ENCODE measurements at regions not wholly inside any gene's neighbourhood (a gene's known extent, or its start where the extent isn't known, plus 50 kb on each side); places are given as distances from the start of the nearest gene placed in this dataset.

DNA sequence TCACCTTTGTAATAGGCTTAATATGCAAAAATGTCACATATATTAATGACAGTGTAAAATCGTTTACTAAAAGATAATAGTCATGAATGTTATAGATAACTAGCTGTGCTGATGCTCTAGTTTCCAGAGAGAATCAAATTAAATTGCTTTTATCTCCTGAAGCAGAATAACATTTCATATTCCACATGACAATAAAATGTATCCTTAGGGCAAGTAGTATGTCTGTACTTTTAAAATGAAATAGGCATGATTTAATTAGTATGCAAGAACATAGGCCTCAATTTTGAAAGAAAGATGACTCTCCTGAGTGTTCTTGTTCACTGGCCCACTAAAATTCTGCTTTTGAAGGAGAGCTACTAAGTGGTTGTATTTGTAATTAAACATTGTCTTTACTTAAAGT, 1027.0 kb downstream of the ARAP2 start:
- TF ChIP-seq PATZ1 (CRISPR knock-in tag; IDR thresholded peaks at IDR 0.05; ENCODE audit: borderline replicate concordance) (no peak), CSRNP3 (CRISPR knock-in tag; IDR thresholded peaks at IDR 0.05) (no peak), ESRRG (CRISPR knock-in tag; IDR thresholded peaks at IDR 0.05) (no peak), TOX (CRISPR knock-in tag; IDR thresholded peaks at IDR 0.05; ENCODE audit: borderline replicate concordance) (no peak), ZFP3 (CRISPR knock-in tag; IDR thresholded peaks at IDR 0.05) (no peak), CSDC2 (CRISPR knock-in tag; IDR thresholded peaks at IDR 0.05) (no peak), ZC3H10 (CRISPR knock-in tag; IDR thresholded peaks at IDR 0.05) (no peak), ZFP30 (CRISPR knock-in tag; IDR thresholded peaks at IDR 0.05) (no peak), BACH2 (CRISPR knock-in tag; IDR thresholded peaks at IDR 0.05; ENCODE audit: borderline replicate concordance) (no peak)
- TF ChIP-seq, protein P1, sequence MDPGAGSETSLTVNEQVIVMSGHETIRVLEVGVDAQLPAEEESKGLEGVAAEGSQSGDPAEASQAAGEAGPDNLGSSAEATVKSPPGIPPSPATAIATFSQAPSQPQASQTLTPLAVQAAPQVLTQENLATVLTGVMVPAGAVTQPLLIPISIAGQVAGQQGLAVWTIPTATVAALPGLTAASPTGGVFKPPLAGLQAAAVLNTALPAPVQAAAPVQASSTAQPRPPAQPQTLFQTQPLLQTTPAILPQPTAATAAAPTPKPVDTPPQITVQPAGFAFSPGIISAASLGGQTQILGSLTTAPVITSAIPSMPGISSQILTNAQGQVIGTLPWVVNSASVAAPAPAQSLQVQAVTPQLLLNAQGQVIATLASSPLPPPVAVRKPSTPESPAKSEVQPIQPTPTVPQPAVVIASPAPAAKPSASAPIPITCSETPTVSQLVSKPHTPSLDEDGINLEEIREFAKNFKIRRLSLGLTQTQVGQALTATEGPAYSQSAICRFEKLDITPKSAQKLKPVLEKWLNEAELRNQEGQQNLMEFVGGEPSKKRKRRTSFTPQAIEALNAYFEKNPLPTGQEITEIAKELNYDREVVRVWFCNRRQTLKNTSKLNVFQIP (CRISPR knock-in tag; IDR thresholded peaks at IDR 0.05; ENCODE audit: borderline replicate concordance, low read depth): no peak
- TF ChIP-seq, protein P2, sequence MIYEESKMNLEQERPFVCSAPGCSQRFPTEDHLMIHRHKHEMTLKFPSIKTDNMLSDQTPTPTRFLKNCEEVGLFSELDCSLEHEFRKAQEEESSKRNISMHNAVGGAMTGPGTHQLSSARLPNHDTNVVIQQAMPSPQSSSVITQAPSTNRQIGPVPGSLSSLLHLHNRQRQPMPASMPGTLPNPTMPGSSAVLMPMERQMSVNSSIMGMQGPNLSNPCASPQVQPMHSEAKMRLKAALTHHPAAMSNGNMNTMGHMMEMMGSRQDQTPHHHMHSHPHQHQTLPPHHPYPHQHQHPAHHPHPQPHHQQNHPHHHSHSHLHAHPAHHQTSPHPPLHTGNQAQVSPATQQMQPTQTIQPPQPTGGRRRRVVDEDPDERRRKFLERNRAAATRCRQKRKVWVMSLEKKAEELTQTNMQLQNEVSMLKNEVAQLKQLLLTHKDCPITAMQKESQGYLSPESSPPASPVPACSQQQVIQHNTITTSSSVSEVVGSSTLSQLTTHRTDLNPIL (CRISPR knock-in tag; IDR thresholded peaks at IDR 0.05; ENCODE audit: low read depth): no peak

Data from SK-N-SH treated with all-trans-retinoic acid at 6 μM for 48 hours (cell line).